SU-DHL-6 (cell line): ENCODE measurements at regions not wholly inside any gene's neighbourhood (a gene's known extent, or its start where the extent isn't known, plus 50 kb on each side); places are given as distances from the start of the nearest gene placed in this dataset.

Source experiments
- H2AFZ ChIP-seq: fragments of 200-600 bp; sonication (generic); 2 replicates; pipeline ENCODE4 v1.6.1; 2014; ENCODE audit warnings: low read depth, mild to moderate bottlenecking, moderate library complexity, mixed read lengths, antibody characterized with exemption, low read length; ENCODE audit not compliant: severe bottlenecking
- H3F3A ChIP-seq: fragments of 200-600 bp; shearing (Covaris generic); 2 replicates; pipeline ENCODE4 v1.6.0; 2016; ENCODE audit warnings: antibody characterized with exemption, mild to moderate bottlenecking; ENCODE audit not compliant: insufficient read depth
- H3K27ac ChIP-seq: fragments of 200-600 bp; sonication (generic); 2 replicates; pipeline ENCODE4 v1.5.1; 2016; ENCODE audit warnings: low read depth, mild to moderate bottlenecking, low read length, moderate library complexity, mixed read lengths
- H3K27me3 ChIP-seq: fragments of 200-600 bp; sonication (generic), shearing (Covaris generic); 2 replicates; pipeline ENCODE4 v1.6.0; 2014; ENCODE audit warnings: mild to moderate bottlenecking, low read length
- H3K36me3 ChIP-seq: fragments of 200-600 bp; sonication (generic); 2 replicates; pipeline ENCODE4 v1.6.1; 2014; ENCODE audit warnings: mild to moderate bottlenecking, low read length, mixed read lengths
- H3K4me2 ChIP-seq: fragments of 300-600, 200-600 bp; shearing (Covaris generic), sonication (generic); 2 replicates; pipeline ENCODE4 v1.6.0; 2014; ENCODE audit warnings: low read length, low read depth, mild to moderate bottlenecking; ENCODE audit not compliant: poor library complexity, severe bottlenecking
- H3K4me3 ChIP-seq: fragments of 200-600 bp; sonication (generic); 2 replicates; pipeline ENCODE4 v1.5.1; 2014; ENCODE audit warnings: antibody characterized with exemption, low read length, mild to moderate bottlenecking, mixed read lengths; ENCODE audit not compliant: insufficient read depth, poor library complexity, severe bottlenecking
- H3K79me2 ChIP-seq: fragments of 200-600 bp; sonication (generic); 2 replicates; pipeline ENCODE4 v1.6.1; 2014; ENCODE audit warnings: mild to moderate bottlenecking, low read length, moderate library complexity; ENCODE audit not compliant: insufficient read depth
- H3K9ac ChIP-seq: fragments of 200-600 bp; sonication (generic); 2 replicates; pipeline ENCODE4 v1.7.0; 2014; ENCODE audit warnings: mild to moderate bottlenecking, low read length
- H3K9me2 ChIP-seq: fragments of 200-600 bp; sonication (generic); replicated peaks from 2 replicates; pipeline ENCODE4 v1.6.1; 2014; ENCODE audit warnings: low read length; ENCODE audit not compliant: insufficient read depth
- H3K9me3 ChIP-seq: fragments of 200-600 bp; sonication (generic); 2 replicates; pipeline ENCODE4 v1.6.1; 2014; ENCODE audit warnings: low read length, mixed read lengths; ENCODE audit not compliant: insufficient read depth
- H4K20me1 ChIP-seq: fragments of 200-600 bp; sonication (generic); 2 replicates; pipeline ENCODE4 v1.6.1; 2014; ENCODE audit warnings: low read depth, mild to moderate bottlenecking, antibody characterized with exemption, low read length, moderate library complexity, mixed read lengths
- EZH2phosphoT487 ChIP-seq: fragments of 200-600 bp; sonication (generic), shearing (Covaris generic); conservative IDR thresholded peaks from 2 replicates; pipeline ENCODE4 v1.6.1; 2018; ENCODE audit warnings: mild to moderate bottlenecking, antibody characterized with exemption, low read length, moderate library complexity, mixed read lengths
- TF ChIP-seq, protein P1 (sequence below): fragments of 200-600 bp; sonication (generic); IDR thresholded peaks from one replicate; pipeline ENCODE4 v1.5.1; 2017; ENCODE audit warnings: antibody characterized with exemption, mild to moderate bottlenecking, low read length, moderate library complexity; ENCODE audit not compliant: insufficient read depth, poor library complexity, severe bottlenecking

DNA sequence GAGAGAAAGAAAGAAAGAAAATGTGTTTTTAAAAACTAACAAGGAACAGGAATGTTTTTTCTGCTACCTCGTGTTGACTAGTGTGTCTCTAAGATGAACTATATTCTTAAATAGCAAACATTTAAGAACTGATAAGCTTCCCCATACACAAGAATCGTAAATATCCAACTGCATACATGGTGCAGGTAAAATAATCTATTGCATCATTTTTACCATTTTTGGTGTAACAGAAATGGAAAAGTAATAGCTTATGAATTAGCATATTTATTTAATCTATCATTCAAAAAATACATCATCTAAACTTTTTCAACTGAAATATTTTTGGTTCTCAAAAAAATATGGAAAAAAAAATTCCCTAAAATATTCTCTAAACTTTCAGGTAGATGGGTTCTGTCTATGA, 59.7 kb upstream of the RAD23B start:
- Histone ChIP-seq H3K4me3 (no peak overlapping the region), H3K4me2 (no peak overlapping the region)
- TF ChIP-seq EZH2phosphoT487, result no peak
- TF ChIP-seq, protein P1, sequence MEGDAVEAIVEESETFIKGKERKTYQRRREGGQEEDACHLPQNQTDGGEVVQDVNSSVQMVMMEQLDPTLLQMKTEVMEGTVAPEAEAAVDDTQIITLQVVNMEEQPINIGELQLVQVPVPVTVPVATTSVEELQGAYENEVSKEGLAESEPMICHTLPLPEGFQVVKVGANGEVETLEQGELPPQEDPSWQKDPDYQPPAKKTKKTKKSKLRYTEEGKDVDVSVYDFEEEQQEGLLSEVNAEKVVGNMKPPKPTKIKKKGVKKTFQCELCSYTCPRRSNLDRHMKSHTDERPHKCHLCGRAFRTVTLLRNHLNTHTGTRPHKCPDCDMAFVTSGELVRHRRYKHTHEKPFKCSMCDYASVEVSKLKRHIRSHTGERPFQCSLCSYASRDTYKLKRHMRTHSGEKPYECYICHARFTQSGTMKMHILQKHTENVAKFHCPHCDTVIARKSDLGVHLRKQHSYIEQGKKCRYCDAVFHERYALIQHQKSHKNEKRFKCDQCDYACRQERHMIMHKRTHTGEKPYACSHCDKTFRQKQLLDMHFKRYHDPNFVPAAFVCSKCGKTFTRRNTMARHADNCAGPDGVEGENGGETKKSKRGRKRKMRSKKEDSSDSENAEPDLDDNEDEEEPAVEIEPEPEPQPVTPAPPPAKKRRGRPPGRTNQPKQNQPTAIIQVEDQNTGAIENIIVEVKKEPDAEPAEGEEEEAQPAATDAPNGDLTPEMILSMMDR, result no peak

DNA sequence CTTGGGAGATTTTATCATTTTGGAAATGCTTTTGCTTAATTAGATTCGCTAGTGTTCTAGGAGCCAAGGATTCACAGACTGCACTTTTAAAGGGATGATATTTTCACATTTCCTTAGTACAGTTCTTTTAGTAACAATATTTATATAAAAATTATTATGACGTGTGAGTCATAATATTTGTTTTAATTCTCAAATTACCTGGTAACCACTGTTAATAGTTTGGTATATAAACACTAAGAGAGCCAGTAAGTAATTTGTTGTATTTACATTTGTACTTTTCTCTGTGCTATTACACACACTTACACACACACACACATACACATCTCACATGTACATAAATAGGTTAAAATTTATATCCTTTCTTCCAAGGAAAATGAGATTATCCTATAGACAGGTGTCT, 58.8 kb upstream of the RAD23B start:
- Histone ChIP-seq H3K9me3 (no peaks in the 10 kb centered on the region), H4K20me1 (no peaks in the 10 kb centered on the region), H3K79me2 (no peaks in the 10 kb centered on the region), H3K36me3 (no peaks in the 10 kb centered on the region), H2AFZ (no peak overlapping the region), H3F3A (no peaks in the 10 kb centered on the region), H3K27ac (no peak overlapping the region), H3K4me3 (no peak overlapping the region), H3K27me3 (no peaks in the 10 kb centered on the region), H3K9me2 (no peaks in the 10 kb centered on the region), H3K9ac (no peak overlapping the region), H3K4me2 (no peak overlapping the region)
- no peak for TF ChIP-seq EZH2phosphoT487
- TF ChIP-seq, protein P1, result no peak

More for the DNA sequence above, 59.7 kb upstream of the RAD23B start:
- Histone ChIP-seq H3K79me2 (no peaks in the 10 kb centered on the region), H3K27me3 (no peaks in the 10 kb centered on the region), H2AFZ (no peak overlapping the region), H4K20me1 (no peaks in the 10 kb centered on the region), H3K9me3 (no peaks in the 10 kb centered on the region), H3F3A (no peaks in the 10 kb centered on the region), H3K36me3 (no peaks in the 10 kb centered on the region), H3K9ac (no peak overlapping the region), H3K9me2 (no peaks in the 10 kb centered on the region), H3K27ac (no peak overlapping the region)

DNA sequence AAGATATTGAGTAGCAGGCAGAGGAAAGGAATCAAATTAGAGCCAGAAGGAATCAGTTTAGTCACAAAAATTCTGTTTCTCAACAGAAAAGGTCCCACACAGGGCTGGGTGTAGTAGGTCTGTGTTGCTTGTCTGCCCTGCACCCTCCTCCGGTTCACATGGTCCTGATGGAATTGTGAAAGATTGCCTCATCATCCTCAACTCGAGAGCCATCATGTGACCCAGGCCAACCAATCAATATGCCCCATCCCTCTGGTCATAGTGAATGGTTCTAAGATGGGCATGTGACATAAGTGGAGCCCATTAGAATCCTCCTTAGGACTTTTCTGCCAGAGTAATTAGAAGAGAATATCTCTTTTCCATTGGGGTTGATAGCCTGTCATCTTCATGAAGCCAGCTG, 56.7 kb upstream of the RAD23B start:
- Histone ChIP-seq H3K27me3 (no peaks in the 10 kb centered on the region), H3K9ac (no peak overlapping the region), H3K27ac (no peak overlapping the region), H3K9me3 (no peaks in the 10 kb centered on the region), H2AFZ (no peak overlapping the region), H3K4me2 (no peak overlapping the region), H3K36me3 (no peaks in the 10 kb centered on the region), H3K9me2 (no peaks in the 10 kb centered on the region), H3K79me2 (no peaks in the 10 kb centered on the region), H3F3A (no peaks in the 10 kb centered on the region), H3K4me3 (no peak overlapping the region), H4K20me1 (no peaks in the 10 kb centered on the region)
- TF ChIP-seq, protein P1, result no peak

DNA sequence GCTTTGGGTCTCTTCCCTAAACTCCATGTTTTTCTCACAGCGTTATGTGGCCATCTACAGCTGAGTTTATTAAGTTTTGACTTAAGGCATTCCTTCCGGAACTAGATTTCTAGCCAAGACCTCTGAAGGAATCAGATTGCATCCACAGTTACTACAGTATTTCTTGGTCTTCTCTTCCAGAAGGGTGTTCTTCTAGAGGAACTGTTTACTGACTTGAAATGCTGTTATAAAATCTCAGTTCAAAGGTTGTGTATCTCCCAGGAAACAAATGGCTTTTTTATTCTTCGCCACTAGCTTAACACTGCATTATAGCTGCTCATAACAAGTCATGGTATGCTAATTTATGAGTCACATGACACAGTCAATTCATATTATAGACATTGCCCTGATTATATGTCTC, 55.3 kb upstream of the RAD23B start:
- H3K9me2 ChIP-seq, result no peaks in the 10 kb centered on the region
- H3K79me2 ChIP-seq, result no peaks in the 10 kb centered on the region
- H3K9me3 ChIP-seq, result no peaks in the 10 kb centered on the region
- no peaks in the 10 kb centered on the region for H4K20me1 ChIP-seq
- no peaks in the 10 kb centered on the region for H3F3A ChIP-seq
- H3K4me3 ChIP-seq, result no peak overlapping the region
- H3K36me3 ChIP-seq, result no peaks in the 10 kb centered on the region
- TF ChIP-seq, protein P1, result no peak
- no peak for TF ChIP-seq EZH2phosphoT487
- no peak overlapping the region for H3K9ac ChIP-seq
- no peak overlapping the region for H2AFZ ChIP-seq
- H3K4me2 ChIP-seq, result no peak overlapping the region
- no peaks in the 10 kb centered on the region for H3K27me3 ChIP-seq
- no peak overlapping the region for H3K27ac ChIP-seq
